ENCODE measurements at regions not wholly inside any gene's neighbourhood (a gene's known extent, or its start where the extent isn't known, plus 50 kb on each side); places are given as distances from the start of the nearest gene placed in this dataset.

GRCh38 chr13:22091222-22091970 lies 420.5 kb downstream of the FGF9 start:
- FAIRE-seq = no peak
- Histone ChIP-seq H3K4me3 (no peak overlapping the region), H3K4me2 (ENCODE audit: insufficient read depth, low read length) (no peak overlapping the region), H3K9ac (ENCODE audit: insufficient read depth in 1 of 2, low read depth in 2 of 2, low read length in 2 of 2) (no peak overlapping the region), H3K27ac (ENCODE audit: extremely low read depth, low read depth, low read length) (no peak overlapping the region), H3K27me3 (ENCODE audit: control insufficient read depth in 2 of 2, insufficient read depth in 2 of 2, low read length in 2 of 2) (peaks cover 0 to 5% of the 10 kb centered on the region in 2 experiments; a peak in 1 of 5 replicates), H2AFZ (ENCODE audit: low read depth, low read length) (no peak overlapping the region), H3K4me1 (replicated peaks in 1 of 2; ENCODE audit: control insufficient read depth in 2 of 2, insufficient read depth in 2 of 2, low read length in 2 of 2) (no peaks in the 10 kb centered on the region), H4K20me1 (replicated peaks; ENCODE audit: control insufficient read depth, insufficient read depth, low read length) (no peaks in the 10 kb centered on the region), H3K36me3 (ENCODE audit: control insufficient read depth, insufficient read depth, low read length) (no peaks in the 10 kb centered on the region), H3K79me2 (ENCODE audit: control insufficient read depth, insufficient read depth, low read length) (no peaks in the 10 kb centered on the region), H3K9me3 (replicated peaks; ENCODE audit: control insufficient read depth, insufficient read depth, low read depth, low read length) (no peaks in the 10 kb centered on the region), H3K9me1 (ENCODE audit: control insufficient read depth, insufficient read depth, low read length) (no peaks in the 10 kb centered on the region)
- BruUV-seq (replicated peaks) = no TSS peak
- DNase-seq (ENCODE audit: extremely low read depth in 1 of 4, low spot score in 3 of 4) = no peak
- in situ Hi-C loops (cut with MboI) (no loop called here), intact Hi-C loops (cut with micrococcal nuclease) (no loop called here)
- WGBS (ENCODE audit: insufficient coverage, low coverage, missing lambda C conversion rate) = 6% methylated on average over 9 of the region's 10 CpGs
- POLR2A ChIA-PET = no interaction called here
- CTCF ChIA-PET (ENCODE audit: low intra/inter-chr PET ratio) = no interaction called here
- no peak for ATAC-seq
- TF ChIP-seq TGIF2 (CRISPR knock-in tag; IDR thresholded peaks at IDR 0.05) (no peak), ZNF316 (IDR thresholded peaks at IDR 0.05) (no peak), MEF2D (tag; conservative IDR thresholded peaks at IDR 0.05; ENCODE audit: low read depth) (no peak), PHTF2 (CRISPR knock-in tag; IDR thresholded peaks at IDR 0.05) (no peak), SRSF9 (IDR thresholded peaks at IDR 0.05; ENCODE audit: borderline replicate concordance, low read depth, low read length) (no peak), BCL6 (CRISPR knock-in tag; IDR thresholded peaks at IDR 0.05) (no peak), GTF2A2 (tag; IDR thresholded peaks at IDR 0.05) (no peak), BMI1 (IDR thresholded peaks at IDR 0.05; ENCODE audit: low read length) (no peak), HDAC2 (IDR thresholded peaks at IDR 0.05) (no peak), RAD21 (CRISPR knock-in tag; conservative IDR thresholded peaks at IDR 0.05 in 1 of 2, IDR thresholded peaks at IDR 0.05 in 1 of 2) (no peak), HNRNPUL1 (IDR thresholded peaks at IDR 0.05; ENCODE audit: low read length) (no peak), TCF3 (CRISPR knock-in tag; IDR thresholded peaks at IDR 0.05) (no peak), MIER1 (IDR thresholded peaks at IDR 0.05; ENCODE audit: low read depth) (no peak), PTTG1 (tag; IDR thresholded peaks at IDR 0.05; ENCODE audit: low read depth) (no peak), ZNF184 (CRISPR knock-in tag; IDR thresholded peaks at IDR 0.05) (no peak), ZNF707 (CRISPR knock-in tag; conservative IDR thresholded peaks at IDR 0.05) (no peak), TCFL5 (CRISPR knock-in tag; conservative IDR thresholded peaks at IDR 0.05) (no peak), ZNF830 (CRISPR knock-in tag; IDR thresholded peaks at IDR 0.05) (no peak), SP2 (IDR thresholded peaks at IDR 0.05; ENCODE audit: extremely low read depth, low read depth, low read length, poor library complexity, severe bottlenecking) (no peak)
- TF ChIP-seq, protein P1, sequence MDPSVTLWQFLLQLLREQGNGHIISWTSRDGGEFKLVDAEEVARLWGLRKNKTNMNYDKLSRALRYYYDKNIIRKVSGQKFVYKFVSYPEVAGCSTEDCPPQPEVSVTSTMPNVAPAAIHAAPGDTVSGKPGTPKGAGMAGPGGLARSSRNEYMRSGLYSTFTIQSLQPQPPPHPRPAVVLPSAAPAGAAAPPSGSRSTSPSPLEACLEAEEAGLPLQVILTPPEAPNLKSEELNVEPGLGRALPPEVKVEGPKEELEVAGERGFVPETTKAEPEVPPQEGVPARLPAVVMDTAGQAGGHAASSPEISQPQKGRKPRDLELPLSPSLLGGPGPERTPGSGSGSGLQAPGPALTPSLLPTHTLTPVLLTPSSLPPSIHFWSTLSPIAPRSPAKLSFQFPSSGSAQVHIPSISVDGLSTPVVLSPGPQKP (CRISPR knock-in tag; IDR thresholded peaks at IDR 0.05) = no peak
